ENCODE measurements at regions not wholly inside any gene's neighbourhood (a gene's known extent, or its start where the extent isn't known, plus 50 kb on each side); places are given as distances from the start of the nearest gene placed in this dataset.

DNA sequence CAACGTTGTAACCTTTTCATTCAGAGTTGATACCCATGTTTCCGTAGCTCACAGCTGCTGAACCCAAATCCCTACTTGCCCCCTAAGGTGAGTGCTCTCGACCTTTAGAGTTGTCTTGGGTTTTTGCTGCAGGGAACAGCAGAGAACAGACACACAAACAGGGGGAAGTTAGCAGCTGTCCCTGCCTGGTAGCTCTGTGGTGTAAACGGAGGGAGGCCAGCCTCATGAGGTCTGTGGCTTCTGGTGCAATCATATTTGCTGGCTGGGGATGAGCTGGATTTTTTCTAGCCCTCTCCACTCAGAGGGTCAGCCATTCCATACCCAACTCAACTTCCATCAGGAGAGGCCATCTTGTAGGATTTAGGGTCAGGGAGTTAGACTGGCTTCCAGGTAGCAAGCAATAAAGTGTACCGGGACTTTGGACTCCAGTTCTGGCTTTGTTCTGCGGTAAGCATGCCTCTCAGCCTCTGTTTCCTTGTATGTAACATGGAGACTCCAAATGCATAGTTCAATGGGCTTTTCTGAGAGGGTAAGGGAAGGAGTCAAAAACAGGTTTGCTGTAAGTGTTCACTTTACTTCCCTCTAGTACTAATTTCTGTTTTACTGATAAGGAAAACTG lies 218.9 kb downstream of the MID1IP1 start:
- TF ChIP-seq, protein P1, sequence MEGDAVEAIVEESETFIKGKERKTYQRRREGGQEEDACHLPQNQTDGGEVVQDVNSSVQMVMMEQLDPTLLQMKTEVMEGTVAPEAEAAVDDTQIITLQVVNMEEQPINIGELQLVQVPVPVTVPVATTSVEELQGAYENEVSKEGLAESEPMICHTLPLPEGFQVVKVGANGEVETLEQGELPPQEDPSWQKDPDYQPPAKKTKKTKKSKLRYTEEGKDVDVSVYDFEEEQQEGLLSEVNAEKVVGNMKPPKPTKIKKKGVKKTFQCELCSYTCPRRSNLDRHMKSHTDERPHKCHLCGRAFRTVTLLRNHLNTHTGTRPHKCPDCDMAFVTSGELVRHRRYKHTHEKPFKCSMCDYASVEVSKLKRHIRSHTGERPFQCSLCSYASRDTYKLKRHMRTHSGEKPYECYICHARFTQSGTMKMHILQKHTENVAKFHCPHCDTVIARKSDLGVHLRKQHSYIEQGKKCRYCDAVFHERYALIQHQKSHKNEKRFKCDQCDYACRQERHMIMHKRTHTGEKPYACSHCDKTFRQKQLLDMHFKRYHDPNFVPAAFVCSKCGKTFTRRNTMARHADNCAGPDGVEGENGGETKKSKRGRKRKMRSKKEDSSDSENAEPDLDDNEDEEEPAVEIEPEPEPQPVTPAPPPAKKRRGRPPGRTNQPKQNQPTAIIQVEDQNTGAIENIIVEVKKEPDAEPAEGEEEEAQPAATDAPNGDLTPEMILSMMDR (IDR thresholded peaks at IDR 0.05) = no peak
- Histone ChIP-seq H3K4me3 (no peak overlapping the region), H3K27ac (no peak overlapping the region)
- no peak for DNase-seq (ENCODE audit: low spot score)

DNA sequence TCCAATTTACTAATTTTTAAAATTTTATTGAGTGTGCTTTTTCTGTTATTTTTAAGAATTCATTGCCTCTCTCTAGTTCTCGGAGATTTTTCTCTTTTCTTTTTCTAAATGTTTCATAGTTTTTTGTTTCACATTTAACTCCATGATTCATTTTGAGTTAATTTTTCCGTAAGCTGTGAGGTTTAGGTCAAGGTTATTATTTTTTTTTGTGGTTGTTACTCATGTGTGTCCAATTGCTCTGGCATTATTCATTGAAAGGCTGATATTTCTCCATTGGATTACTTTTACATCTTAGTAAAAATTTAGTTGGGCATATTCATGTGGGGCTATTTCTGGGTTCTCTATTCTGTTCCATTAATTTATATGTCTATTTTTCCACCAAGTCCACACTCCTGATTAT lies 220.8 kb downstream of the MID1IP1 start:
- Histone ChIP-seq H3K4me3 (no peak overlapping the region), H3K27ac (no peak overlapping the region)
- no peak for DNase-seq (ENCODE audit: low spot score)
- TF ChIP-seq, protein P1 (IDR thresholded peaks at IDR 0.05) = no peak

DNA sequence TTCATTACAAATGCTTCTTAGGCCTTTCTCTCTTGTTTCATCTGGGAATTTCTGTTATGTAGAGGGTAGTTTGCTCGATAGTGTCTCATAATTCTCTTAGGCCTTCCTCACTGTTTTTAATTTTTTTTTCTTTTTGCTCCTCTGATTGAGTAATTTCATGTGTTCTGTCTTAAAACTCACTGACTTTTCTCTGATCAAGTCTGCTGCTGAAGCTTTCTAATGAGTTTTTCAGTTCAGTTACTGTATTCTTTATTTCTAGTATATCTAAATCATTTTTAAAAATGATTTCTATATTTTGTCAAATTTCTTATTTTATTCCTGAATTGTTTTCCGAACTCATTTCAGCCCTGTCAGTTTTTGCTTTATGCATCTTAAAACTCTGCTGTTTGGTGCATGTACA lies 228.0 kb downstream of the MID1IP1 start:
- Histone ChIP-seq H3K27ac (no peak overlapping the region), H3K4me3 (no peak overlapping the region)
- DNase-seq (ENCODE audit: low spot score) = no peak
- TF ChIP-seq, protein P1 (IDR thresholded peaks at IDR 0.05) = no peak

DNA sequence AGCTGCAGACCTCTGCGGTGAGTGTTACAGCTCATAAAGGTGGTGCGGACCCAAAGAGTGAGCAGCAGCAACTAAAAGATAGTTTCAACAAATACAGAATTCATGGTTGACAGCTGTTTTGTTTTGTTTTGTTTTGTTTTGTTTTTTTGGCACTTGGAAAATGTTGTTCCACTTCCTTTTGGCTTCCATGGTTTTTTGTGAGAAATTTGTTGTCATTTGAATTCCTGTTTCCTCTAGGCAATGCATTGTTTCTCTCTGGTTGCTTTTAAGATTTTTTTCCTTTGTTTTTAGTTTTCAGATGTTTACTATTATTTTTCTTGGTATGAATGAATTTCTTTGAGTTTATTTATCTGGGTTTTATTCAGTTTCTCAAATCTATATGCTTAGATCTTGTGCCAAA lies 229.4 kb downstream of the MID1IP1 start:
- no peak for DNase-seq (ENCODE audit: low spot score)
- Histone ChIP-seq H3K4me3 (no peak overlapping the region), H3K27ac (no peak overlapping the region)
- TF ChIP-seq, protein P1 (IDR thresholded peaks at IDR 0.05) = no peak

DNA sequence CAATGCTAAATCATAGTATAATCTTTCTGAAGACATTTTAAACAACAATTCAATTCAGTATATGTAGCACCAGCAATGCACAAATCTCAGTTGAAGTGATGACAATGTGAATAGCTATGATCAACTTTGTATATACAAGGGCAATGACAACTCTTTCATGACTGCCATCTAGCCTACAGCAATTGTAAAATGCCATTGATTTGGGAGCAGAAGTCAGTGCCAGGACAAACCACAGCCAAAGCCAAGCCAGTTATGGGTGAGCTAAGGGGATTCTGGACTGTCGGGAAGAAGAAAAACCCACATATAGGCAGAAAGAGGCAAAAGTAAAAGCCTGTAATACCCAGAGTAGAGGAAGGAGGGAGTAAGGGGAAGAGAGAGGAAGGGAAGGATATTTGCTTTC lies 238.6 kb downstream of the MID1IP1 start:
- TF ChIP-seq, protein P1 (IDR thresholded peaks at IDR 0.05) = no peak
- no peak for DNase-seq (ENCODE audit: low spot score)
- no peak overlapping the region for H3K4me3 ChIP-seq

DNA sequence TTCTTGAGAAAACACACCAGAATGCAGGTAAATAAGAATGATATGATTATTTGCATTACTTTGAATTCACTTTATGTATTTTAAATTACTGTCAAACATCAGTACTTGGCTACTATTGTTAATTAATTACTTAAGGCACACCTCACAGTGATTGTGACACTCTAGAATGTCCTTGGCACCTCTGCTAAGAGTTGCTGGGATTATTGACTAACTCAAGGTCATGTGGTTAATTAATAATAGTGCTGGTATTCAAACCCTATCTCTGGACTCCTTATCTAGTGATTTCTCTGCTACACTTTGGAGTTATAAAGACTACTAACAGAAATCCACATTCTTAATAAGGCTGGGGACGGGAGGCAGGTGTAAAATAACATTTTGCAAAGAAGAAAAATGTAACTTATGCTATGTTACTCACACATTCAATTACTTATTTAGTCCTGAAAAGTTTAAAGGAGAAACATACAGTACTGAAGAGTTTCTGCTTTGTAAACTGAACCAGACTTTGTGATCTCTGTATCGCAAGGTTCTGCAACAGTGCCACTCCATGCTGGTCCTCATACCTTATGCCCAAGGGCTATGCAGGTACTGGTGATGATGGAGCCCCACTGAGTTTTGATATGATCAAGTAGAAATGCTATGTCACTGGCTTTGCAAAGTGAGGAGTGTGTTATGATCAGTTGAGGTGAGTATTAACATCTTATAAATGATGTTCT lies 242.7 kb downstream of the MID1IP1 start:
- H3K4me3 ChIP-seq = no peak overlapping the region
- H3K27ac ChIP-seq = no peak overlapping the region
- TF ChIP-seq, protein P1 (IDR thresholded peaks at IDR 0.05) = no peak
- no peak for DNase-seq (ENCODE audit: low spot score)

More for the DNA sequence above, 238.6 kb downstream of the MID1IP1 start:
- H3K27ac ChIP-seq = no peak overlapping the region

DNA sequence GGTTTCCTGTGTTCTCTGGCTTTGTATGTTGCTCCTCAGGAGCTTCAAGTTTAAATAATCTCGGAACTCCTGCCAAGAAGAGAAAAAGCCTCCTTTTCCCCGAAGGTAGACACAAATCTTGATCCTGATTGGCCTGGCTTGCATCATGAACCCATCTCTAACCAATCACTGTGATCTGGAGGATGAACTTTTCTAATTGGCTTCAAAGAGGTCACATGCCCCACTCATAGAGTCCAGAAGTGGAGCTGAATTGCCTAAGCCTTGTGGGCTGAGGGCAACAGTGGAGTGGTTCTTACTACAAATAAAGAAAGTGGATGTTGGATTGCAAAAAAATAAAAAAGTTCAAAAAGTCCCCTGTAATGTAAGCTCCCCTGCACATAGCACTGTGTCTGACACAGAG lies 245.9 kb downstream of the MID1IP1 start:
- no peak overlapping the region for H3K27ac ChIP-seq
- no peak overlapping the region for H3K4me3 ChIP-seq
- no peak for DNase-seq (ENCODE audit: low spot score)
- TF ChIP-seq, protein P1 (IDR thresholded peaks at IDR 0.05) = no peak

Data from coronary artery (tissue), 2 donors.